NCI-H2227 (cell line): ENCODE measurements at regions not wholly inside any gene's neighbourhood (a gene's known extent, or its start where the extent isn't known, plus 50 kb on each side); places are given as distances from the start of the nearest gene placed in this dataset.
"Not testable (repeated sequence)": the region's sequence is repeated elsewhere in the genome, so short reads cannot be mapped to it uniquely, and the experiment has no call there.

Experiments
- DNase-seq: peaks from one replicate; lab custom pipeline; 2025; ENCODE audit not compliant: unreplicated experiment; lab: John Stamatoyannopoulos, UW

GRCh38 chr1:177429234-177429633 lies 258.5 kb downstream of the BRINP2 start:
- DNase-seq, result no peak

GRCh38 chr1:177427811-177428210 lies 257.1 kb downstream of the BRINP2 start:
- DNase-seq, result no peak

DNA sequence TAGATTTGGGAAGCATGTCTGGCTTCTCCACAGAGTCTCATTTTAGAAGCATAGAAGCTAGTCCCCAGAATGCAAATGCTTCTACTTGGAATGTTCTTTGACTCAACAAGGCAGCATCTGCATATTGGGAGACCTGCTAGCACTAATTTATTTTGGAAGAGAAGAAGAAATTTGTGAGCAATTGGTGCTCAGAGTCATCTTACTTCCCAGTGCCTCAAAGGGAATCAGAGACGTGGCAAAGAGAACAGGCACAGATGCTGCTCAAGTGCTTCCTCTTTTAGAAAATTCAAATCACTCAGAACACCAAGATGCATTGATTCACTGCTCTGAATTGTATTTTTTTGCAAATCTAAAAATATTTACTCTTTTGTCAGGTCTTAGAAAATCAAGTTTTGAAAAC lies 255.7 kb downstream of the BRINP2 start:
- DNase-seq, result no peak

DNA sequence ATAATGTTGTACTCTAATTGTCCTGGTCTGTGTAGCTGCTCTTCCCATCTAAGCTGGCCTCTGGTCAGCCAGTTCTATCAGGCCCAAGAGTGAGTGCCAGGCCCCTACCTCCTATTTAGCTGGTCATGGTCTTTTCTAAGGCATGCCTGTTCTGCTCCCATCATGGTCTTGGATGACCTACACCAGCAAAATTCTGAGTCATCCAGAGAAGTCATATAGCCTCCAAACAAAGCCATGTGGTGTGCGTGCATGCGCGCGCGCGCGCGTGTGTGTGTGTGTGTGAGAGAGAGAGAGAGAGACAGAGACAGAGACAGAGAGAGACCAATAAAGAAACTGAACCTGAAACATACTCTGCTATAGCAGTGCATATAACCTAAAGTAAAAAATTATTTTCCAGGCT lies 254.4 kb downstream of the BRINP2 start:
- no peak for DNase-seq

- DNase-seq, result no peak
Observed at GRCh38 chr1:177424744-177425143, 254.0 kb downstream of the BRINP2 start.

DNA sequence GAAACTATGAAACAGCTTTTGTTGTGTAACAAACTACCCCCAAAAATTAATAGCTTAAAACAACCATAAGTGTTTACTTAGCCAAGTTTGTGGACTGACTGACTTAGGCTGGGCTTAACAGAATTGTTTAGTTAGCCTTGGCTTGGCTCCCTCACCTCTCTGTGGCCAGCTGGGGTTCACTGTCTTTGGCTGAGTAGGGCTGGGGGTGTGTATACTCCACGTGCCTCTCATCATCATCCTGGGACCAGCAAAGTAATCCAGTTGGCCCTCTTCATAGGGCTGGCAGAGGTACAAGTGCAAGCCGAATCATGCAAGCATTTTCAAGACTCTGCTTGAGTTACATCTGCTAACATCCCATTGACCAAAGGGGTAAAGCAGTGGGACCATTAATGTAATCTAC lies 252.3 kb downstream of the BRINP2 start:
- DNase-seq, result no peak

DNA sequence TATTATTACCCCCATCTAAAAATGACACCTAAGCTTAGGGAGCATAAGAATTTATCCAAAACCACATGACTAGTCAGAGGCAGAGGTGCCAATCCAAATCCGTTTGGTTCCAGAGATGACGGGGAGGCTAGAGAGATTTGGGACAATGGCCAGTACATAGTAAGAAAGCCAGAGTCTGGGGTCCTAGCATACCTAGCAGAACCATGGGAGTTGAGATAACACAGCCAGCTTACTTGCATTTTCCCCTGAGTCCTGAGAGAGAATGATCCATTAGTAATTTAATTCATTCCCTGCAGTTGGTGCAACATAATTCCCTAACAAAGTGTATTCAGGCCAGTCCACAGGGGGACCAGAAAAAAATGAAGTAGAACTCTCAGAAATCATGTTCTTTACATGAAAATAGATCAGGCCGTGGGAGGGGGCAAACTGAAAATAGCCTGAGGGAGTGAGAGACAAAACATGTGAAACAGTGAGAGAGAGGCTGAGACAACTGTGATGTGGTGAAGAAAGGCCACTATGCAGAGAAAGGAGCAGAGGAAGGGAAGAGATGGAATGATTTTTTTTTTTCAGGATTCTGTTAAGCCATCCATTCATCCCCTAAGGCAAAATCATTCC lies 243.3 kb downstream of the BRINP2 start:
- DNase-seq, result no peak

- DNase-seq, result no peak
Observed at GRCh38 chr1:177411381-177411780, 240.6 kb downstream of the BRINP2 start.

DNA sequence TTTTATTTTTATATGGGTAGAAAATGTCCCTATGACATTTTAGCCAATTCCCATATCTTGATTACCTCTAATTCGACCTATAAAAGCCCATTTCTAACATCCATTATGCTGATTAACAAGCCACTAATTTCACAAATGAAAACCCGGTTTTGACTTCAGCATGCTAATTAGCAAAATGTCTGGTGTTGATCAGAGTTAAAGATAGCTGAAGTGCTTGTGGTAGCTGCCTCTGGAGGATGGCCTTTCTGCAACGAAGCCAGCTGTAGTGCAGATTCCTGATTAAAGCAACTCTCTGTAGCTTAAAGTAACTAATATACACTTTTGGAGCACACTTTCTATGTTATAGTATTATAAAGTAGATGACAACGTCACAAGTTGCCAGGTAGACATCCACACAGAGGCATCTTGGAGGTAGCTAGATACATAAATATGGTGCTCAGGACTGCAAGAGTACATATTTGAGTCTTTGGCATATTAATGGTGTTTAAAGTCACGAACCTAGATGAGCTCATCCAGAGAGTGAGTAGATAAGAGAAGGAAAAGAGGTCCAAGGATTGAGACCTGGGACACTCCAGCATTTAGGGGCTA lies 239.5 kb downstream of the BRINP2 start:
- no peak for DNase-seq

DNA sequence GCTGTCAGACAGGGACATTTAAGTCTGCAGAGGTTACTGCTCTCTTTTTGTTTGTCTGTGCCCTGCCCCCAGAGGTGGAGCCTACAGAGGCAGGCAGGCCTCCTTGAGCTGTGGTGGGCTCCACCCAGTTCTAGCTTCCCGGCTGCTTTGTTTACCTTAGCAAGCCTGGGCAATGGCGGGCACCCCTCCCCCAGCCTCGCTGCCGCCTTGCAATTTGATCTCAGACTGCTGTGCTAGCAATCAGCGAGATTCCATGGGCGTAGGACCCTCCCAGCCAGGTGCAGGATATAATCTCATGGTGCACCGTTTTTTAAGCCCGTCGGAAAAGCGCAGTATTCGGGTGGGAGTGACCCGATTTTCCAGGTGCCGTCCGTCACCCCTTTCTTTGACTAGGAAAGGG lies 235.6 kb downstream of the BRINP2 start:
- not testable (repeated sequence) for DNase-seq

DNA sequence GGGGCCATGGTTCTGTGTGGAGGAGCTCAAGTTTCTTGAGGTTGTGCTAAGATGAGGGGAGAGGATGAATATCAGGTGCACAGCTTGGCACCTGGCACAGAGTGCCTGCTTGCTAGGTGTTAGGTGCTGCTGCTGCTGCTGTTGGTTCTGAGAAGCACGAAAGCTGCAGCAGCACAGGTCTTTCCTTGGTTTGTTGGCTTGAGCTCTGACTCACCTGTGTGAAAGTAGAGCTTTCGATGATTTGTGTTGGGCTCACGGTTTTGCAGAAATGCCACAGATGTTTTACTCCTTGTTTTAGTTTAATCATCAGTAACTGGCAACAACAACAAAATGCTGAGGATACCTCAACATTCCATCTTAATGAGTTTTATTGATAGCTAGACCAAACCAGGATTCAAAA lies 221.6 kb downstream of the BRINP2 start:
- no peak for DNase-seq

- DNase-seq, result peak; percentile 31
Observed at GRCh38 chr1:177385760-177386698, 215.3 kb downstream of the BRINP2 start.

DNA sequence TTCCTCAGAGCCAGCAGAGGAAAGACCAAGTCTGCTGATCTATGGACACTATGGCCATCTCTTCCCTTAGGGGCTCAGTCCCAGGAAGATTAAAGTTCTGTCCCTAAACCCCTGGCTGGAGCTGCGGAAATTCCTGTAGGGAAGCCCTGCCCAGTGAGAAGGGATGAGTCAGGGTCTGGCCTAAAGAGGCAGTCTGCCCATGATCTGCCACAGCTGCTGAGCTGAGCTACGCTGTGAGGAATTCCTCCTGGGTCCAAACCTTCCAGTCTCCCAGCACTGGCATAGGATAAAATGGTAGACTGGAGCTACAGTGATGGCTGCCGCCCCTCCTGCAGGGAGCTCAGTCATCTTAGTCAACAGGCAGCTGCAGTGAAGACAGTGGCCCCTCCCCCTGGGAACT lies 213.7 kb downstream of the BRINP2 start:
- no peak for DNase-seq

DNA sequence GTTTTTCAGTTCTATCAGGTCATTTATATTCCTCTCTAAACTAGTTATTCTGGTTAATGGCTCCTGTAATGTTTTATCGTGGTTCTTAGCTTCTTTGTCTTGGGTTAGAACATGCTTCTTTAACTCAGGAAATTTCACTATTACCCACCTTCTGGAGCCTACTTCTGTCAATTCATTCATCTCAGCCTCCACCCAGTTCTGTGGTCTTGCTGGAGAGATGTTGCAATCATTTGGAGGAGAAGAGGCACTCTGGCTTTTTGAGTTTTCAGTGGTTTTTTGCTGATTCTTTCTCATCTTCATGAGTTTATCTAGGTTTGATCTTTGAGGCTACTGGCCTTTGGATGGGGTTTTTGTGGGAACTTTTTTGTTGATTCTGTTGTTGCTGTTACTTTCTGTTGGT lies 213.0 kb downstream of the BRINP2 start:
- no peak for DNase-seq

- DNase-seq, result no peak
Observed at GRCh38 chr1:177377866-177378265, 207.1 kb downstream of the BRINP2 start.

GRCh38 chr1:177368255-177368654 lies 197.5 kb downstream of the BRINP2 start:
- DNase-seq, result no peak

DNA sequence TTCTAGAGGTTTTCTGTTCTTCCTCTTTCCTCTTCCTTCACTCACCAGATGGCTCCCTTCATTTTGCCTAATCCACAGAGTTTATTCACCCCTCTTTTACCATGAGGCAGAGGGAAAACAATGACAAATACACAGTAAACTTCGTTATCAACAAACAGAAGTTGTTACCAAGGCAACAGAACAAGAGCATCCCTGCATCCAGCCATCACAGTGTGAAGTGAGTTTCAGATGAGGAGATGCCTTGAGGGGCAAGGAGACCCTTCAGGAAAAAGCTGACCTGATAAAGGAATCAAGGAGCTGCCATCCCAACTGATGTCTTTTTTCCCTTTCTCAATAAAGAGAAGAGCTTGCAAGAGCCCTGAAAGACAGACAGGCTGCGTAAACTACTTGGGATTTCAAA lies 195.3 kb downstream of the BRINP2 start:
- no peak for DNase-seq

DNA sequence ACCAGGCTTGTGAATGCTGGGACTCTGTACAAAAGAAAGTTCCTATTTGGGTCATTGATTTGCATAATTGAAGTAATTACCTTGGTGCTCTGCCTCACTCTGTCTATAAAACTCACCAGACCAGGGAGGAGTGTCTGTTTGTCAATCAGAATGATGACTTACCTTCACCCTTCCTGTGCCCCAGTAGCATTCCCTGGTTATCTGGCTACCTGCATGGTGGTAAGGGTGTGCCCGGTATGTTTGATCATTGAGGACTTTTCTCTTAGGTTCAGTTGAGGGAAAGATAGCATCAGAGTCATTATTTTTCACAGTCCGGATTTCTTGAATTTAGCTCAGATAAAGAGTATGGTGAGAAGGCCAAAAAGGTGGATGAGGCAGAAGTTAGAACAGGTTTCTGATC lies 190.0 kb downstream of the BRINP2 start:
- no peak for DNase-seq

DNA sequence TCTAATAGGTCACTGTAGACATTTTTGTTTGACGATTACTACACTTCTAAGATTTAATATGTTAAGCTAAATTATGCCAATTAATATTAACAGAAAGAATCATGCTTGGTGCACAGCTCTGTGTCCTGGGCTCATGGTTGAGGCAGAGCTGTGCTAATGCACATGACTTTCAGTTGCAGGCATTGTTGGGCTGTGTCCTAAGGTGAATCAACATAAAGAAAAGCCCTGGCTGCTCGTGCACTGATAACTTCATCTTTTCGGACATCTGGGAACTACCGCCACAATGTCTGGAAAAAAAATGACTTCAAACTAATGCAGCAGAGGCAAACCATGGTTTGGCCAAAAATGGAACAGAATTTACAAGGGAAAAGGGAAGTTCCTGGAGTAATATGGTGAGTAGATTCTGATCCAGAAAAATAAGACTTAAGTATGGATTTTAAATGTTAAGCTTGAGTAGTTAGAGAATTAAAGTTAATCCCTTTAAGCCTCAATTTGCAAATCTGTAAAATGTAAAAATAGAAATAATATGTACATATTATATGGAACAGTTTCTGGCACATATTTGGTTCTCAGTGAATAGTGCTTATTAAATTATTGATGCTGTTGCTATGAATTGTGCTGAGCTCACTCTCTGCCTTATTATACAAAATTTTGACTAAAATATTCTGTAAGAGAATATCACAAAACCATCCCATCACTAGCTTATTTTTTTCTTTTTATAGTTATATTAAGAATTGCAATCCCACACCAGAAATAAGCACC lies 186.1 kb downstream of the BRINP2 start:
- no peak for DNase-seq

GRCh38 chr1:177355575-177355974 lies 184.8 kb downstream of the BRINP2 start:
- peak; percentile 8 for DNase-seq

GRCh38 chr1:177354247-177354646 lies 183.5 kb downstream of the BRINP2 start:
- no peak for DNase-seq
